IPS-NIHi7 (cell line): ENCODE measurements at regions not wholly inside any gene's neighbourhood (a gene's known extent, or its start where the extent isn't known, plus 50 kb on each side); places are given as distances from the start of the nearest gene placed in this dataset.

ENCODE experiments used
- DNase-seq: peaks from one replicate; pipeline ENCODE4 v3.0.0; 2012; ENCODE audit warnings: mixed read lengths; ENCODE audit errors: extremely low spot score

- DNase-seq, result no peak
These were observed 164.8 kb downstream of the VEGFC start for GRCh38 chr4:176627916-176628315.

- no peak for DNase-seq
These were observed 161.1 kb downstream of the VEGFC start for GRCh38 chr4:176631611-176632010.
